SU-DHL-6 (cell line): ENCODE measurements at regions not wholly inside any gene's neighbourhood (a gene's known extent, or its start where the extent isn't known, plus 50 kb on each side); places are given as distances from the start of the nearest gene placed in this dataset.

ENCODE experiments used
- CTCF ChIP-seq: fragments of 200-600 bp; sonication (generic); IDR thresholded peaks from one replicate; pipeline ENCODE4 v1.5.1; 2017; ENCODE audit warnings: antibody characterized with exemption, mild to moderate bottlenecking, low read length, moderate library complexity; ENCODE audit not compliant: insufficient read depth, poor library complexity, severe bottlenecking
- EZH2phosphoT487 ChIP-seq: fragments of 200-600 bp; sonication (generic), shearing (Covaris generic); conservative IDR thresholded peaks from 2 replicates; pipeline ENCODE4 v1.6.1; 2018; ENCODE audit warnings: mild to moderate bottlenecking, antibody characterized with exemption, low read length, moderate library complexity, mixed read lengths

GRCh38 chr19:30852168-30852567, 480.0 kb downstream of the ZNF536 start:
- TF ChIP-seq EZH2phosphoT487: no peak
- TF ChIP-seq CTCF: no peak
